CD8-positive, alpha-beta memory T cell (primary cell): ENCODE measurements at regions not wholly inside any gene's neighbourhood (a gene's known extent, or its start where the extent isn't known, plus 50 kb on each side); places are given as distances from the start of the nearest gene placed in this dataset.

Source experiments
- CTCF ChIA-PET: fragments of 350-600 bp; sonication (Branson Sonifier 250); formaldehyde crosslinking; loops from one replicate; lab custom pipeline; 2021; ENCODE audit warnings: antibody characterized with exemption; lab: Charles Lee
- POLR2A ChIA-PET: fragments of 350-600 bp; sonication (Branson Sonifier 250); formaldehyde crosslinking; loops from one replicate; lab custom pipeline; 2021; ENCODE audit warnings: antibody characterized with exemption; lab: Charles Lee
- DNase-seq, 5 donors: peaks; one replicate each; pipeline versions ENCODE4 v3.0.0 to v3.0.0-alpha.2; 2020 to 2022; ENCODE audit warnings: mixed read lengths in 1 of 5
- H3K27ac ChIP-seq: one replicate; pipeline ENCODE4 v1.7.0; 2013; ENCODE audit warnings: low read depth, mild to moderate bottlenecking, low read length, moderate library complexity
- H3K27me3 ChIP-seq: 2 replicates; pipeline ENCODE4 v1.7.0; 2013; ENCODE audit warnings: low read length, mild to moderate bottlenecking; ENCODE audit not compliant: insufficient read depth, poor library complexity, severe bottlenecking
- H3K36me3 ChIP-seq: 2 replicates; pipeline ENCODE4 v1.7.0; 2013; ENCODE audit warnings: mild to moderate bottlenecking, low read length, moderate library complexity; ENCODE audit not compliant: insufficient read depth
- H3K4me1 ChIP-seq: 2 replicates; pipeline ENCODE4 v1.7.0; 2013; ENCODE audit warnings: mild to moderate bottlenecking, low read length, moderate library complexity; ENCODE audit not compliant: insufficient read depth
- H3K4me3 ChIP-seq: 2 replicates; pipeline ENCODE4 v1.7.0; 2013; ENCODE audit warnings: mild to moderate bottlenecking, low read length
- H3K9me3 ChIP-seq: 2 replicates; pipeline ENCODE4 v1.7.0; 2013; ENCODE audit warnings: mild to moderate bottlenecking, low read length
- H3K27ac Mint-ChIP-seq, 8 donors: one replicate each; pipeline ENCODE4 v1.8.0; 2020 to 2021; ENCODE audit warnings: mixed read lengths in 8 of 8, mild to moderate bottlenecking in 6 of 8, inconsistent platforms in 3 of 8, moderate library complexity in 3 of 8
- H3K27me3 Mint-ChIP-seq, 2 donors: one replicate each; pipeline ENCODE4 v1.8.0; 2020 to 2021; ENCODE audit warnings: mixed read lengths in 2 of 2, mild to moderate bottlenecking in 1 of 2, moderate library complexity in 1 of 2
- H3K36me3 Mint-ChIP-seq, 3 donors: one replicate each; pipeline ENCODE4 v1.8.0; 2020 to 2021; ENCODE audit warnings: mixed read lengths in 3 of 3, inconsistent platforms in 1 of 3, mild to moderate bottlenecking in 1 of 3
- H3K4me1 Mint-ChIP-seq, 3 donors: one replicate each; pipeline ENCODE4 v1.8.0; 2020 to 2021; ENCODE audit warnings: mixed read lengths in 3 of 3, inconsistent platforms in 1 of 3, mild to moderate bottlenecking in 1 of 3
- H3K4me3 Mint-ChIP-seq, 7 donors: one replicate each; pipeline ENCODE4 v1.8.0; 2020 to 2021; ENCODE audit warnings: mixed read lengths in 7 of 7, mild to moderate bottlenecking in 6 of 7, moderate library complexity in 4 of 7, inconsistent platforms in 2 of 7
- H3K9me3 Mint-ChIP-seq, 5 donors: one replicate each; pipeline ENCODE4 v1.8.0; 2020 to 2022; ENCODE audit warnings: mixed read lengths in 5 of 5, mild to moderate bottlenecking in 3 of 5, moderate library complexity in 2 of 5, inconsistent platforms in 1 of 5

- CTCF ChIA-PET, result no interaction called here
- H3K36me3 Mint-ChIP-seq, result peaks cover 0 to 3% (median 3%) of the 10 kb centered on the region in 3 donors
- peaks cover 0 to 10% (median 3%) of the 10 kb centered on the region in 3 donors for H3K4me1 Mint-ChIP-seq
Observed at GRCh38 chr17:62160816-62161215, 95.7 kb upstream of the MED13 start.

GRCh38 chr17:62159994-62160393 lies 94.9 kb upstream of the MED13 start:
- no peaks in the 10 kb centered on the region for H3K36me3 ChIP-seq
- H3K9me3 Mint-ChIP-seq, result no peaks in the 10 kb centered on the region
- H3K27me3 ChIP-seq, result no peaks in the 10 kb centered on the region
- peaks cover 0 to 4% (median 0%) of the 10 kb centered on the region in 3 donors for H3K4me1 Mint-ChIP-seq
- no peaks in the 10 kb centered on the region for H3K9me3 ChIP-seq
- ChIA-PET CTCF (no interaction called here), POLR2A (no interaction called here)
- H3K27ac Mint-ChIP-seq, result no peak overlapping the region
- no peak overlapping the region for H3K4me3 ChIP-seq
- H3K27ac ChIP-seq, result no peak overlapping the region
- H3K4me3 Mint-ChIP-seq, result no peak overlapping the region
- DNase-seq, result no peak
- peaks cover 4% of the 10 kb centered on the region for H3K4me1 ChIP-seq
- H3K36me3 Mint-ChIP-seq, result peaks cover 0 to 3% (median 3%) of the 10 kb centered on the region in 3 donors
- peaks cover 2 to 13% of the 10 kb centered on the region in 2 donors for H3K27me3 Mint-ChIP-seq

More at GRCh38 chr17:62160816-62161215, 95.7 kb upstream of the MED13 start:
- POLR2A ChIA-PET, result no interaction called here
- H3K27ac ChIP-seq, result no peak overlapping the region
- no peak for DNase-seq
- H3K27me3 Mint-ChIP-seq, result peaks cover 2 to 13% of the 10 kb centered on the region in 2 donors
- no peak overlapping the region for H3K4me3 ChIP-seq
- no peaks in the 10 kb centered on the region for H3K27me3 ChIP-seq
- H3K9me3 ChIP-seq, result no peaks in the 10 kb centered on the region
- H3K36me3 ChIP-seq, result no peaks in the 10 kb centered on the region
- no peak overlapping the region for H3K27ac Mint-ChIP-seq
- no peaks in the 10 kb centered on the region for H3K9me3 Mint-ChIP-seq
- H3K4me1 ChIP-seq, result peaks cover 9% of the 10 kb centered on the region
- H3K4me3 Mint-ChIP-seq, result no peak overlapping the region

GRCh38 chr17:62156949-62157348 lies 91.9 kb upstream of the MED13 start:
- Mint-ChIP-seq H3K27me3 (peaks cover 2 to 21% of the 10 kb centered on the region in 2 donors), H3K4me3 (no peak overlapping the region), H3K27ac (no peak overlapping the region), H3K36me3 (peaks cover 0 to 3% (median 3%) of the 10 kb centered on the region in 3 donors), H3K4me1 (no peaks in the 10 kb centered on the region), H3K9me3 (no peaks in the 10 kb centered on the region)
- DNase-seq, result no peak
- Histone ChIP-seq H3K36me3 (no peaks in the 10 kb centered on the region), H3K9me3 (no peaks in the 10 kb centered on the region), H3K4me1 (no peaks in the 10 kb centered on the region), H3K27me3 (no peaks in the 10 kb centered on the region), H3K27ac (no peak overlapping the region), H3K4me3 (no peak overlapping the region)
- CTCF ChIA-PET, result no interaction called here
- POLR2A ChIA-PET, result no interaction called here

- H3K9me3 ChIP-seq, result no peaks in the 10 kb centered on the region
- no peaks in the 10 kb centered on the region for H3K9me3 Mint-ChIP-seq
- no peak overlapping the region for H3K4me3 ChIP-seq
- peaks cover 0 to 3% (median 3%) of the 10 kb centered on the region in 3 donors for H3K36me3 Mint-ChIP-seq
- ChIA-PET POLR2A (no interaction called here), CTCF (no interaction called here)
- peaks cover 2 to 28% of the 10 kb centered on the region in 2 donors for H3K27me3 Mint-ChIP-seq
- no peaks in the 10 kb centered on the region for H3K4me1 Mint-ChIP-seq
- no peak overlapping the region for H3K4me3 Mint-ChIP-seq
- no peak overlapping the region for H3K27ac ChIP-seq
- H3K36me3 ChIP-seq, result no peaks in the 10 kb centered on the region
- H3K4me1 ChIP-seq, result no peaks in the 10 kb centered on the region
- H3K27ac Mint-ChIP-seq, result no peak overlapping the region
- DNase-seq, result no peak
- no peaks in the 10 kb centered on the region for H3K27me3 ChIP-seq
Observed at GRCh38 chr17:62154909-62155308, 89.8 kb upstream of the MED13 start.

GRCh38 chr17:62150471-62150870 lies 85.4 kb upstream of the MED13 start:
- Mint-ChIP-seq H3K4me1 (no peaks in the 10 kb centered on the region), H3K36me3 (no peaks in the 10 kb centered on the region), H3K4me3 (no peak overlapping the region), H3K27ac (no peak overlapping the region), H3K27me3 (peaks cover 5 to 27% of the 10 kb centered on the region in 2 donors), H3K9me3 (no peaks in the 10 kb centered on the region)
- Histone ChIP-seq H3K27ac (no peak overlapping the region), H3K36me3 (no peaks in the 10 kb centered on the region), H3K27me3 (no peaks in the 10 kb centered on the region), H3K4me3 (no peak overlapping the region), H3K4me1 (no peaks in the 10 kb centered on the region), H3K9me3 (no peaks in the 10 kb centered on the region)
- DNase-seq, result no peak
- ChIA-PET CTCF (no interaction called here), POLR2A (no interaction called here)

- Mint-ChIP-seq H3K36me3 (no peaks in the 10 kb centered on the region), H3K27ac (no peak overlapping the region)
Observed at GRCh38 chr17:62149961-62150360, 84.9 kb upstream of the MED13 start.

GRCh38 chr17:62147284-62147683 lies 82.2 kb upstream of the MED13 start:
- no peak overlapping the region for H3K4me3 ChIP-seq
- no peaks in the 10 kb centered on the region for H3K9me3 ChIP-seq
- H3K4me3 Mint-ChIP-seq, result no peak overlapping the region
- H3K27ac Mint-ChIP-seq, result no peak overlapping the region
- ChIA-PET POLR2A (no interaction called here), CTCF (no interaction called here)
- H3K4me1 ChIP-seq, result no peaks in the 10 kb centered on the region
- H3K36me3 Mint-ChIP-seq, result peaks cover 0 to 1% (median 0%) of the 10 kb centered on the region in 3 donors
- H3K4me1 Mint-ChIP-seq, result no peaks in the 10 kb centered on the region
- DNase-seq, result no peak
- H3K27me3 ChIP-seq, result no peaks in the 10 kb centered on the region
- no peaks in the 10 kb centered on the region for H3K9me3 Mint-ChIP-seq
- H3K36me3 ChIP-seq, result no peaks in the 10 kb centered on the region
- peaks cover 5 to 31% of the 10 kb centered on the region in 2 donors for H3K27me3 Mint-ChIP-seq
- H3K27ac ChIP-seq, result no peak overlapping the region

More at GRCh38 chr17:62149961-62150360, 84.9 kb upstream of the MED13 start:
- Mint-ChIP-seq H3K27me3 (peaks cover 5 to 27% of the 10 kb centered on the region in 2 donors), H3K4me1 (no peaks in the 10 kb centered on the region), H3K4me3 (no peak overlapping the region), H3K9me3 (no peaks in the 10 kb centered on the region)
- H3K27me3 ChIP-seq, result no peaks in the 10 kb centered on the region
- no peaks in the 10 kb centered on the region for H3K9me3 ChIP-seq
- no peak for DNase-seq
- no peaks in the 10 kb centered on the region for H3K36me3 ChIP-seq
- POLR2A ChIA-PET, result no interaction called here
- no peak overlapping the region for H3K4me3 ChIP-seq
- CTCF ChIA-PET, result no interaction called here
- H3K4me1 ChIP-seq, result no peaks in the 10 kb centered on the region
- no peak overlapping the region for H3K27ac ChIP-seq

GRCh38 chr17:62140836-62141235 lies 75.8 kb upstream of the MED13 start:
- Mint-ChIP-seq H3K27ac (no peak overlapping the region), H3K27me3 (peaks cover 15 to 45% of the 10 kb centered on the region in 2 donors), H3K4me3 (peak overlapping the region in 1 of 7 donors; percentile 1), H3K36me3 (peaks cover 0 to 1% (median 0%) of the 10 kb centered on the region in 3 donors), H3K9me3 (peaks cover 0 to 3% (median 0%) of the 10 kb centered on the region in 5 donors), H3K4me1 (peaks cover 0 to 9% (median 3%) of the 10 kb centered on the region in 3 donors)
- Histone ChIP-seq H3K27ac (no peak overlapping the region), H3K4me3 (no peak overlapping the region), H3K9me3 (no peaks in the 10 kb centered on the region), H3K27me3 (no peaks in the 10 kb centered on the region), H3K36me3 (no peaks in the 10 kb centered on the region), H3K4me1 (no peaks in the 10 kb centered on the region)
- POLR2A ChIA-PET, result no interaction called here
- DNase-seq, result no peak
- CTCF ChIA-PET, result no interaction called here
